Type B pancreatic cell (in vitro differentiated cells): ENCODE measurements at regions not wholly inside any gene's neighbourhood (a gene's known extent, or its start where the extent isn't known, plus 50 kb on each side); places are given as distances from the start of the nearest gene placed in this dataset.

Experiments
- DNase-seq: peaks from one replicate; pipeline ENCODE4 v3.0.0; 2021; ENCODE audit warnings: mixed read lengths; ENCODE audit not compliant: unreplicated experiment; ENCODE audit errors: extremely low spot score
- H3K27ac Mint-ChIP-seq: 2 replicates; pipeline ENCODE4 v1.8.0; 2021; ENCODE audit warnings: mild to moderate bottlenecking, mixed read lengths
- H3K27me3 Mint-ChIP-seq: 2 replicates; pipeline ENCODE4 v1.8.0; 2021; ENCODE audit warnings: mixed read lengths
- H3K36me3 Mint-ChIP-seq: 2 replicates; pipeline ENCODE4 v1.8.0; 2021; ENCODE audit warnings: mixed read lengths
- H3K4me1 Mint-ChIP-seq: one replicate; pipeline ENCODE4 v1.8.0; 2021; ENCODE audit warnings: mixed read lengths; ENCODE audit not compliant: unreplicated experiment
- H3K4me3 Mint-ChIP-seq: 2 replicates; pipeline ENCODE4 v1.8.0; 2021; ENCODE audit warnings: mild to moderate bottlenecking, mixed read lengths
- H3K9me3 Mint-ChIP-seq: 2 replicates; pipeline ENCODE4 v1.8.0; 2021; ENCODE audit warnings: mixed read lengths
- CTCF ChIP-seq: fragments of 200-600 bp; sonication (generic); conservative IDR thresholded peaks from 2 replicates; pipeline ENCODE4 v1.5.0; 2021; ENCODE audit warnings: antibody characterized with exemption, mild to moderate bottlenecking

DNA sequence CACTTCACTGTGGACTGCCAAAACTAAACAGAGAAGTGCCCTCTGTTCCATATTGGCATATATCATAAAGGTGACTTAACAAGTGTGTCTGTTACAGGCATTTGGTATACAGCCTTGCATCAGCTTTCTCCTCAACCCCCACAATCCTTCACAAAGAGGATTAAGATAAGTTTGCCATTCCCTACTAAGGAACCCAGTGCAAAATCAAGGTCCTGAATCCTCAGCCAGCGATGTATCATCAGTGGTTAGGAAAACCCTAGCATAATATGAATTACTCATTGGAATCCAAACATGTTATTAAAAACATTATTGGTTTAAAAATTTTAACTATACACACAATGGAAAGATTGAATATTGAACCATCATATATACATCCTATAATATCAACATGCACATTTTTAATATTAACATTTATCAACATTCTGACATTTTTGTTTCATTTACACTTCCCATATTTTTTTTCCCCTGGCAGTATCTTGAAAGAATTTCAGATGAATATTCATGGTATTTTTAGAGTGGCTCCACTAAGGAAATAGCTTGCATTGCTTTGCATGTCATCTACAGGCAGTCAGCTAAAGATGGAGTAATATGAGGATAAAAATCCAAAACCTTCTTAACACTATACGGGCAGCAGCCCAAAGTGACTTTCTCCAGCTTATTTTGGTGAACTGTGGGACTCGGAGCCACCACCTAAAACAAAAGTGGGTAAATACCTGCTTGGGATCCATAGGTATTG lies 215.6 kb upstream of the CHRM2 start:
- H3K4me1 Mint-ChIP-seq = no peaks in the 10 kb centered on the region
- no peak for TF ChIP-seq CTCF
- H3K27ac Mint-ChIP-seq = no peak overlapping the region
- DNase-seq = no peak
- no peaks in the 10 kb centered on the region for H3K27me3 Mint-ChIP-seq
- no peaks in the 10 kb centered on the region for H3K36me3 Mint-ChIP-seq
- peaks cover 5% of the 10 kb centered on the region for H3K9me3 Mint-ChIP-seq
- no peak overlapping the region for H3K4me3 Mint-ChIP-seq

GRCh38 chr7:136640977-136641376 lies 227.5 kb upstream of the CHRM2 start:
- TF ChIP-seq CTCF = no peak
- H3K4me1 Mint-ChIP-seq = no peaks in the 10 kb centered on the region
- H3K4me3 Mint-ChIP-seq = no peak overlapping the region
- DNase-seq = no peak
- H3K27ac Mint-ChIP-seq = no peak overlapping the region
- H3K36me3 Mint-ChIP-seq = no peaks in the 10 kb centered on the region
- no peaks in the 10 kb centered on the region for H3K27me3 Mint-ChIP-seq
- no peaks in the 10 kb centered on the region for H3K9me3 Mint-ChIP-seq

DNA sequence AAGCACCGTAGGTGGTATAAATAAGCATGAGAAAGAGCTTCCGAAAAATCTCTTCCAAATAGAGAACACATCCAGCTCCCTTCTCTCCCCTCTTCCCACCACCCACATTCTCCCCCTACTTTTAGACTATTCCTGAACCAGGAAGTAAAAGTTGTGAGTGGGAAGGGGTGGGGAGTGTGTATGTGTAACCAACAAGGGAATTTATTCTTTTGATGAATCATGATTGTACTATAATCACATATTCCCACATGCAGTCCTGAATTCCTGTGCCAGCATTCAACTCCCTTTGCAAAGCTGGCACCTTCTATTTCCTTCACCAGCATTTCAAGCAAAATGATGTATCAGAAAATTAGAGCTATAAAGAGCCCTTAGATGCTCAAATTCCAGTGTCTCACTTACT lies 230.6 kb upstream of the CHRM2 start:
- Mint-ChIP-seq H3K4me3 (no peak overlapping the region), H3K27me3 (no peaks in the 10 kb centered on the region), H3K4me1 (no peaks in the 10 kb centered on the region), H3K9me3 (no peaks in the 10 kb centered on the region), H3K27ac (no peak overlapping the region), H3K36me3 (no peaks in the 10 kb centered on the region)
- no peak for TF ChIP-seq CTCF
- DNase-seq = no peak

DNA sequence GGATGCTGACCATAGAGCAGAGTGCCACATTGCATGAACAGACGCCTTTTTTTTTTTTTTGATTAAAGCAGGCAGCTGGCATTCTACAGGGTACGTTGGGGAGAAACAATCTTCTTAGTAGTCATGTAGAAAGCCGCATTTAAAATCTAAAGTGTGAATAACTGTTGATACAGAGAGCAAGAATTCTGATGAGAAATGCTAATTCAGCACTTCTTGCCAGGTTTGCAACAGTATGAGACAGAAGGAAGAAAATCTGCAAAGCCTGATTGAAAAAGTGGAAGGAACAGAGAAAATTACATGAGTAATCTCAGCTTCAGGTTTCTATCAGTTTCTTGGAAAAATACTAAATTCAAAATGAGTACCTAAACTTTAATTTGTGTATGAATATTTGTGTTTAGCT lies 232.7 kb upstream of the CHRM2 start:
- Mint-ChIP-seq H3K9me3 (peaks cover 2% of the 10 kb centered on the region), H3K4me3 (no peak overlapping the region), H3K4me1 (no peaks in the 10 kb centered on the region), H3K27me3 (no peaks in the 10 kb centered on the region), H3K36me3 (no peaks in the 10 kb centered on the region), H3K27ac (no peak overlapping the region)
- DNase-seq = no peak
- no peak for TF ChIP-seq CTCF

- Mint-ChIP-seq H3K4me1 (no peaks in the 10 kb centered on the region), H3K9me3 (no peaks in the 10 kb centered on the region), H3K27ac (no peak overlapping the region), H3K27me3 (no peaks in the 10 kb centered on the region), H3K4me3 (no peak overlapping the region), H3K36me3 (no peaks in the 10 kb centered on the region)
- no peak for TF ChIP-seq CTCF
- DNase-seq = no peak
Observed at GRCh38 chr7:136618818-136619217, 249.6 kb upstream of the CHRM2 start.
